IMR-90 (cell line): ENCODE measurements at regions not wholly inside any gene's neighbourhood (a gene's known extent, or its start where the extent isn't known, plus 50 kb on each side); places are given as distances from the start of the nearest gene placed in this dataset.

Experiments
- ATAC-seq: fragments of 200-7000 bp; cut with Tn5 transposase; 2 replicates; pipeline ENCODE4 v1.9.1; 2020; ENCODE audit warnings: low read depth, mild to moderate bottlenecking, moderate library complexity
- BruUV-seq: library from RNA; stranded (reverse); fragments of 400-500 nt; replicated peaks from 2 replicates; lab custom pipeline; 2021; lab: Mats Ljungman, UMichigan
- CTCF ChIA-PET: fragments of 300-600 bp; formaldehyde crosslinking; extraction: SDS; loops from one replicate; lab custom pipeline; 2021; ENCODE audit warnings: antibody characterized with exemption; lab: Yijun Ruan, JAX
- POLR2A ChIA-PET: fragments of 300-600 bp; sonication (Branson Sonifier 250); formaldehyde crosslinking; loops from one replicate; lab custom pipeline; 2022; ENCODE audit warnings: antibody characterized with exemption; ENCODE audit not compliant: unreplicated experiment; lab: Charles Lee
- DNase-seq: peaks from one replicate; pipeline ENCODE4 v3.0.0; 2013
- H2AFZ ChIP-seq: replicated peaks from 2 replicates; pipeline ENCODE3; 2013; ENCODE audit warnings: low read length, mild to moderate bottlenecking; ENCODE audit not compliant: poor library complexity
- H2AK5ac ChIP-seq: 2 replicates; pipeline ENCODE4 v1.6.1; 2013; ENCODE audit warnings: low read depth, low read length, inconsistent platforms
- H2AK9ac ChIP-seq: replicated peaks from 2 replicates; pipeline ENCODE3; 2013; ENCODE audit warnings: mild to moderate bottlenecking, low read depth, low read length, moderate library complexity; ENCODE audit not compliant: poor library complexity
- H2BK120ac ChIP-seq: 2 replicates; pipeline ENCODE4 v1.6.1; 2013; ENCODE audit warnings: low read depth, low read length, inconsistent platforms
- H2BK15ac ChIP-seq: 3 replicates; pipeline ENCODE4 v1.6.1; 2013; ENCODE audit warnings: low read depth, low read length, inconsistent platforms
- H2BK20ac ChIP-seq: 2 replicates; pipeline ENCODE4 v1.6.1; 2013; ENCODE audit warnings: low read depth, mild to moderate bottlenecking, inconsistent platforms, low read length, moderate library complexity
- H2BK5ac ChIP-seq: 2 replicates; pipeline ENCODE4 v1.6.1; 2013; ENCODE audit warnings: mild to moderate bottlenecking, low read depth, low read length, inconsistent platforms; ENCODE audit not compliant: poor library complexity, severe bottlenecking
- H3K14ac ChIP-seq: replicated peaks from 2 replicates; pipeline ENCODE4 v1.6.1; 2013; ENCODE audit warnings: low read depth, low read length, inconsistent platforms
- H3K18ac ChIP-seq: 2 replicates; pipeline ENCODE4 v1.6.1; 2013; ENCODE audit warnings: low read depth, low read length, control low read depth
- H3K23ac ChIP-seq: 2 replicates; pipeline ENCODE4 v1.6.1; 2013; ENCODE audit warnings: low read depth, low read length, inconsistent platforms
- H3K27ac ChIP-seq: 2 replicates; pipeline ENCODE4 v1.5.1; 2013; ENCODE audit warnings: mild to moderate bottlenecking, control low read depth, low read length; ENCODE audit not compliant: insufficient read depth
- H3K27me3 ChIP-seq: 2 replicates; pipeline ENCODE4 v1.6.1; 2013; ENCODE audit warnings: low read length; ENCODE audit not compliant: control insufficient read depth, insufficient read depth
- H3K36me3 ChIP-seq: 2 replicates; pipeline ENCODE4 v1.6.1; 2013; ENCODE audit warnings: low read length, mixed read lengths; ENCODE audit not compliant: control insufficient read depth, insufficient read depth
- H3K4ac ChIP-seq: 2 replicates; pipeline ENCODE4 v1.6.1; 2013; ENCODE audit warnings: low read depth, low read length, inconsistent platforms
- H3K4me1 ChIP-seq: 2 replicates; pipeline ENCODE4 v1.6.1; 2013; ENCODE audit warnings: low read length, mixed read lengths; ENCODE audit not compliant: control insufficient read depth, insufficient read depth
- H3K4me2 ChIP-seq: 2 replicates; pipeline ENCODE4 v1.6.1; 2013; ENCODE audit warnings: low read depth, mild to moderate bottlenecking, control low read depth, low read length, moderate library complexity
- H3K4me3 ChIP-seq: 2 replicates; pipeline ENCODE4 v1.5.1; 2013; ENCODE audit warnings: low read depth, mild to moderate bottlenecking, control low read depth, low read length, moderate library complexity; ENCODE audit not compliant: insufficient read depth
- H3K56ac ChIP-seq: 2 replicates; pipeline ENCODE4 v1.6.1; 2013; ENCODE audit warnings: low read length, inconsistent platforms; ENCODE audit not compliant: insufficient read depth; ENCODE audit errors: extremely low read depth
- H3K79me1 ChIP-seq, 2 experiments: 2 replicates each; pipeline ENCODE4 v1.6.1; 2013; ENCODE audit warnings: low read length in 2 of 2, inconsistent platforms in 1 of 2, low read depth in 1 of 2
- H3K9ac ChIP-seq: 2 replicates; pipeline ENCODE4 v1.6.1; 2013; ENCODE audit warnings: low read depth, low read length, control low read depth
- H3K9me1 ChIP-seq: 2 replicates; pipeline ENCODE4 v1.6.1; 2013; ENCODE audit warnings: low read length, inconsistent platforms; ENCODE audit not compliant: insufficient read depth
- H3K9me3 ChIP-seq: 2 replicates; pipeline ENCODE4 v1.6.1; 2013; ENCODE audit warnings: low read length; ENCODE audit not compliant: control insufficient read depth, insufficient read depth
- H4K20me1 ChIP-seq: 2 replicates; pipeline ENCODE4 v1.6.1; 2013; ENCODE audit warnings: low read length, inconsistent platforms; ENCODE audit not compliant: insufficient read depth
- H4K5ac ChIP-seq: 2 replicates; pipeline ENCODE4 v1.6.1; 2013; ENCODE audit warnings: mild to moderate bottlenecking, low read depth, low read length, control low read depth
- H4K8ac ChIP-seq, 2 experiments: 2 replicates each; pipeline ENCODE4 v1.6.1; 2013; ENCODE audit warnings: low read depth in 2 of 2, low read length in 2 of 2, control low read depth in 1 of 2, inconsistent platforms in 1 of 2
- H4K91ac ChIP-seq: 2 replicates; pipeline ENCODE4 v1.6.1; 2013; ENCODE audit warnings: low read depth, low read length, inconsistent platforms; ENCODE audit not compliant: insufficient read depth
- CHD1 ChIP-seq: IDR thresholded peaks from 2 replicates; pipeline ENCODE4 v1.6.1; 2012; ENCODE audit warnings: low read depth, low read length, improper control_type of control experiment
- MAFK ChIP-seq: IDR thresholded peaks from 2 replicates; pipeline ENCODE4 v1.6.1; 2012; ENCODE audit warnings: low read depth, low read length, improper control_type of control experiment
- MAZ ChIP-seq: IDR thresholded peaks from 2 replicates; pipeline ENCODE4 v1.6.1; 2012; ENCODE audit warnings: low read depth, mild to moderate bottlenecking, low read length, improper control_type of control experiment, moderate library complexity, borderline replicate concordance
- POLR2A ChIP-seq: IDR thresholded peaks from 2 replicates; pipeline ENCODE4 v1.6.1; 2012; ENCODE audit warnings: mild to moderate bottlenecking, low read depth, low read length
- RAD21 ChIP-seq: IDR thresholded peaks from 2 replicates; pipeline ENCODE4 v1.6.1; 2012; ENCODE audit warnings: low read length, improper control_type of control experiment
- RCOR1 ChIP-seq: IDR thresholded peaks from 2 replicates; pipeline ENCODE4 v1.6.1; 2012; ENCODE audit warnings: mild to moderate bottlenecking, low read length, improper control_type of control experiment; ENCODE audit not compliant: insufficient replicate concordance
- WGBS, 2 experiments: methylation state at CpG; one replicate each; pipeline versions ENCODE4 v1.1.5 to v1.1.7; 2013; ENCODE audit warnings: missing lambda C conversion rate in 2 of 2; ENCODE audit not compliant: insufficient read length in 1 of 2; ENCODE audit errors: extremely low coverage in 2 of 2; 5-methylcytosine and 5-hydroxymethylcytosine counted together
- dilution Hi-C: fragments of 300-500 bp; cut with HindIII; formaldehyde crosslinking; loops from one replicate; pipeline ENCODE4 v1.14.3; 2018; ENCODE audit warnings: low sequenced_read_pairs; ENCODE audit not compliant: unreplicated experiment
- in situ Hi-C: fragments of 300-500 bp; cut with MboI; formaldehyde crosslinking; loops from 3 replicates; pipeline ENCODE4 v1.14.3; 2019; ENCODE audit warnings: low sequenced_read_pairs, inconsistent platforms, mixed read lengths
- intact Hi-C: fragments of 100-400 bp; cut with micrococcal nuclease; formaldehyde crosslinking; loops from 2 replicates; pipeline ENCODE4 v1.10.0; 2022
- TF ChIP-seq, protein P1 (sequence below): fragments of 150-350 bp; IDR thresholded peaks from 2 replicates; pipeline ENCODE4 v1.6.1; 2016; ENCODE audit warnings: low read depth, mild to moderate bottlenecking, low read length, moderate library complexity, borderline replicate concordance

DNA sequence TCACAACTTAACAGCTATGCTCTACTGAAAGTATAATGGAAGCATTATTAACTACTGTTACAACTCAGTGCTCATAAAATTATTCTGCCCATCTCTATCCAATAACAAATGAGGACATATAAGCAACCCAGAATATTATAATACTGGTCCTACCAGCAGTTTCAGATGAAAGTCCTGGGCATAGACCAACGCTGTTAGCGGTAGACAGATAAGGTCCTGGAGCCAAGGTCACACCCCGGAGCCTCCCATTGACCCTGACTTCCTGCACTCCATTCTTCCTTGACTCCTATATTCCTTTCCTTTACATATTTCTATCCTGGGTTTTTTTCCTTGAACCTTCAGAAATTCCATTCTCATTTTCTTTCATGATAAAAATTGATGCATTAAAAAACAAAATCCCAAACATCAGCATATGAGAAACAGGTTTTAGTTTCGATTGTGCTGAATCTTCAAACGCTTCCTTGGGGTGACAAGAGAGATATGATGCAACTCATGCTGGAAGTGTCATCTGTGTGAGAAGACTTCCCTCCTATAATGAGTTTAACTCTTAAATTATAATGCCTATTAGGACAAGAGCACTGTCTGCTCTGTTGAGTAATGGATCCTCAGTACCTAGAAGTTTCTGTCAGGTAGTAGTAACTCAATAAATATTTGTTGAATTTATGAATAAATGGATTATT lies 831.1 kb downstream of the LRRIQ3 start:
- in situ Hi-C loops (no loop called here), dilution Hi-C loops (no loop called here), intact Hi-C loops (no loop called here)
- H3K18ac ChIP-seq, result no peak overlapping the region
- H3K9ac ChIP-seq, result no peak overlapping the region
- no peak overlapping the region for H3K4ac ChIP-seq
- DNase-seq (no peak), ATAC-seq (no peak)
- no peaks in the 10 kb centered on the region for H3K9me1 ChIP-seq
- no peak overlapping the region for H2AK5ac ChIP-seq
- H3K27me3 ChIP-seq, result no peaks in the 10 kb centered on the region
- WGBS, 2 experiments, result no CpG with 5 or more reads among the region's 5 CpGs
- no peaks in the 10 kb centered on the region for H3K79me1 ChIP-seq
- H3K27ac ChIP-seq, result no peak overlapping the region
- no peak overlapping the region for H3K14ac ChIP-seq
- no peak overlapping the region for H3K23ac ChIP-seq
- H2BK5ac ChIP-seq, result no peak overlapping the region
- no peak overlapping the region for H4K91ac ChIP-seq
- no peak overlapping the region for H3K4me2 ChIP-seq
- H3K4me1 ChIP-seq, result no peaks in the 10 kb centered on the region
- H3K4me3 ChIP-seq, result no peak overlapping the region
- H2AK9ac ChIP-seq, result no peak overlapping the region
- H2BK20ac ChIP-seq, result no peak overlapping the region
- POLR2A ChIA-PET, result no interaction called here
- no TSS peak for BruUV-seq
- CTCF ChIA-PET, result no interaction called here
- no peak overlapping the region for H4K8ac ChIP-seq
- H2BK15ac ChIP-seq, result no peak overlapping the region
- no peaks in the 10 kb centered on the region for H4K20me1 ChIP-seq
- no peaks in the 10 kb centered on the region for H3K36me3 ChIP-seq
- H2AFZ ChIP-seq, result no peak overlapping the region
- peaks cover 2% of the 10 kb centered on the region; the same call in 1 of the 2 replicates for H3K9me3 ChIP-seq
- H3K56ac ChIP-seq, result no peak overlapping the region
- no peak overlapping the region for H2BK120ac ChIP-seq
- TF ChIP-seq, protein P1, sequence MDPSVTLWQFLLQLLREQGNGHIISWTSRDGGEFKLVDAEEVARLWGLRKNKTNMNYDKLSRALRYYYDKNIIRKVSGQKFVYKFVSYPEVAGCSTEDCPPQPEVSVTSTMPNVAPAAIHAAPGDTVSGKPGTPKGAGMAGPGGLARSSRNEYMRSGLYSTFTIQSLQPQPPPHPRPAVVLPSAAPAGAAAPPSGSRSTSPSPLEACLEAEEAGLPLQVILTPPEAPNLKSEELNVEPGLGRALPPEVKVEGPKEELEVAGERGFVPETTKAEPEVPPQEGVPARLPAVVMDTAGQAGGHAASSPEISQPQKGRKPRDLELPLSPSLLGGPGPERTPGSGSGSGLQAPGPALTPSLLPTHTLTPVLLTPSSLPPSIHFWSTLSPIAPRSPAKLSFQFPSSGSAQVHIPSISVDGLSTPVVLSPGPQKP, result no peak
- no peak for TF ChIP-seq MAFK
- TF ChIP-seq CHD1, result no peak
- no peak for TF ChIP-seq RCOR1
- TF ChIP-seq RAD21, result no peak
- TF ChIP-seq POLR2A, result no peak
- TF ChIP-seq MAZ, result no peak
- H4K5ac ChIP-seq, result no peak overlapping the region
